Type B pancreatic cell (in vitro differentiated cells): ENCODE measurements at regions not wholly inside any gene's neighbourhood (a gene's known extent, or its start where the extent isn't known, plus 50 kb on each side); places are given as distances from the start of the nearest gene placed in this dataset.

Experiments
- DNase-seq: peaks from one replicate; pipeline ENCODE4 v3.0.0; 2021; ENCODE audit warnings: mixed read lengths; ENCODE audit not compliant: unreplicated experiment; ENCODE audit errors: extremely low spot score
- H3K27ac Mint-ChIP-seq: 2 replicates; pipeline ENCODE4 v1.8.0; 2021; ENCODE audit warnings: mild to moderate bottlenecking, mixed read lengths
- H3K27me3 Mint-ChIP-seq: 2 replicates; pipeline ENCODE4 v1.8.0; 2021; ENCODE audit warnings: mixed read lengths
- H3K36me3 Mint-ChIP-seq: 2 replicates; pipeline ENCODE4 v1.8.0; 2021; ENCODE audit warnings: mixed read lengths
- H3K4me1 Mint-ChIP-seq: one replicate; pipeline ENCODE4 v1.8.0; 2021; ENCODE audit warnings: mixed read lengths; ENCODE audit not compliant: unreplicated experiment
- H3K4me3 Mint-ChIP-seq: 2 replicates; pipeline ENCODE4 v1.8.0; 2021; ENCODE audit warnings: mild to moderate bottlenecking, mixed read lengths
- H3K9me3 Mint-ChIP-seq: 2 replicates; pipeline ENCODE4 v1.8.0; 2021; ENCODE audit warnings: mixed read lengths
- TF ChIP-seq, protein P1 (sequence below): fragments of 200-600 bp; sonication (generic); conservative IDR thresholded peaks from 2 replicates; pipeline ENCODE4 v1.5.0; 2021; ENCODE audit warnings: antibody characterized with exemption, mild to moderate bottlenecking

DNA sequence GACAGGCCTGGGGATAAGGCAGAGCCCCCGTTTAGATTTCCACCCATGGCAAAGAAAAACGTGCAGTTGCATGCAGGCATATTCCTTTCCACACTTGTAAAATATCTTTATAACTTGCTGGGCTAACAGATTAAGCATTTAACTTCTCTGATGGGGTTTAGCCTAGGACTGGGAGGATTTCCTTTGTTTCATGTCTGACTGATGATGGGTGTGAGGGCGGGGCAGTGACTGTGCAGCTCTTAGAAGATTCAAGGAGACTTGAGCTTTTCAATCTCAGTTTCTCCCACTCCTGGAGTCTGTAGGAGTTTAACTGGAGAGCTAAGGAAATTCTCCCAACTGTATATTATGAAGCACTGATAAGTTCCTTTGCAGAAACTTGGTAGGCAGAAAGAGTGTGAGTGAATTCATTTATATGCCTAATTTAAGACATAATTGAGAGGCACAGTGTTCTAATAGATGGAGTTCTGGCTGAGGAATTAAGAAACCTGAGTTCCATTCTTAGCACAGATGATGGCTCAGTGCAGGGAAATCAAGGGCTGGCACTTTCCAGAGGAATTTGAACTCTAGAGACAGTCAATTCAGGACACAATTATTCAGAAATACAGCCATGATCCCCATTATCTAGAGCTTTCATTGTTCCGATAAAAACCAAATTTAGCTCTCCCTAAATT is 214.6 kb upstream of the CNR1 start:
- Mint-ChIP-seq H3K4me3 (no peak overlapping the region), H3K36me3 (no peaks in the 10 kb centered on the region), H3K27ac (no peak overlapping the region), H3K27me3 (peaks cover 22% of the 10 kb centered on the region), H3K9me3 (no peaks in the 10 kb centered on the region), H3K4me1 (peaks cover 19% of the 10 kb centered on the region)
- TF ChIP-seq, protein P1, sequence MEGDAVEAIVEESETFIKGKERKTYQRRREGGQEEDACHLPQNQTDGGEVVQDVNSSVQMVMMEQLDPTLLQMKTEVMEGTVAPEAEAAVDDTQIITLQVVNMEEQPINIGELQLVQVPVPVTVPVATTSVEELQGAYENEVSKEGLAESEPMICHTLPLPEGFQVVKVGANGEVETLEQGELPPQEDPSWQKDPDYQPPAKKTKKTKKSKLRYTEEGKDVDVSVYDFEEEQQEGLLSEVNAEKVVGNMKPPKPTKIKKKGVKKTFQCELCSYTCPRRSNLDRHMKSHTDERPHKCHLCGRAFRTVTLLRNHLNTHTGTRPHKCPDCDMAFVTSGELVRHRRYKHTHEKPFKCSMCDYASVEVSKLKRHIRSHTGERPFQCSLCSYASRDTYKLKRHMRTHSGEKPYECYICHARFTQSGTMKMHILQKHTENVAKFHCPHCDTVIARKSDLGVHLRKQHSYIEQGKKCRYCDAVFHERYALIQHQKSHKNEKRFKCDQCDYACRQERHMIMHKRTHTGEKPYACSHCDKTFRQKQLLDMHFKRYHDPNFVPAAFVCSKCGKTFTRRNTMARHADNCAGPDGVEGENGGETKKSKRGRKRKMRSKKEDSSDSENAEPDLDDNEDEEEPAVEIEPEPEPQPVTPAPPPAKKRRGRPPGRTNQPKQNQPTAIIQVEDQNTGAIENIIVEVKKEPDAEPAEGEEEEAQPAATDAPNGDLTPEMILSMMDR, result no peak
- no peak for DNase-seq

DNA sequence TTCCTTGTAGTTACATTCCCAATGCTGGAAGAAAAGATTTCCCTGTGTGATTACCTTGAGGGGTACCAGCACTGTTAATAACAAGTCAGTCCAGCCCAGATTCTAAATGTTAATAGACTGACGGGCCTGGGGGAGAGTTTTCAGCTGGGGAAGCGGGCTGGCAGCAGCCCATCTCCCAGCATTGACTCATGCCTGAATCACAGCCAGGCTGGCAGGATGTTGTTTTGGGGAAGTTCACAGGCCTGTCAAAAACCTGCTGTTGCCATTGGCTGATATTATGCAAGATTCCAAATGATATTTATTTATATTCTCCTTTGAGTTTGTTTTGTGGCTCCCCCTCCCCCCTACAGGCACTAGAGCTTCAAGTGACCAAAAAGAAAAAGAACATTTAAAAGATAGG is 213.9 kb upstream of the CNR1 start:
- H3K27me3 Mint-ChIP-seq, result peaks cover 22% of the 10 kb centered on the region
- H3K36me3 Mint-ChIP-seq, result no peaks in the 10 kb centered on the region
- TF ChIP-seq, protein P1, result no peak
- H3K27ac Mint-ChIP-seq, result no peak overlapping the region
- H3K4me3 Mint-ChIP-seq, result no peak overlapping the region
- H3K4me1 Mint-ChIP-seq, result peaks cover 19% of the 10 kb centered on the region
- H3K9me3 Mint-ChIP-seq, result no peaks in the 10 kb centered on the region
- DNase-seq, result no peak

DNA sequence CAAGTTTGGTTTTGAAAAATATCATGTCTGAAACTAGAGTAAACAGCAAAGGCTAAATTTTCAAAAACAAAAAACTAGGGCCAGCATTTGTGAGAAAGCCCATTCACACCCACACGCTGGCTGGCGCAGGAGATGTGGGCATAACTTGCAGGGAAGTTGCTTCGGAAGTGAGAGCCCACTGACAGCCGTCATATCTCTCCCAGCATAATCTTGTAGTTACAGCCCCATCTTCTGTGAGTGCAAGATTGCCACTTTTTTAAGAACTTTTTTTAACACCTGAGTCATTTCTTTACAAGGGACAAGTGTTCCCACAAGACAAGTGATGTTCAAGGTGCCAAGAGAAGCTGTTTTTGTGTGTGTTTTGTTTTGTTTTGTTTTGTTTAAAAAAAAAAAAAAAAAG is 212.5 kb upstream of the CNR1 start:
- Mint-ChIP-seq H3K27ac (no peak overlapping the region), H3K36me3 (no peaks in the 10 kb centered on the region), H3K9me3 (no peaks in the 10 kb centered on the region), H3K27me3 (peaks cover 18% of the 10 kb centered on the region), H3K4me1 (peaks cover 19% of the 10 kb centered on the region), H3K4me3 (no peak overlapping the region)
- DNase-seq, result no peak
- TF ChIP-seq, protein P1, result no peak

DNA sequence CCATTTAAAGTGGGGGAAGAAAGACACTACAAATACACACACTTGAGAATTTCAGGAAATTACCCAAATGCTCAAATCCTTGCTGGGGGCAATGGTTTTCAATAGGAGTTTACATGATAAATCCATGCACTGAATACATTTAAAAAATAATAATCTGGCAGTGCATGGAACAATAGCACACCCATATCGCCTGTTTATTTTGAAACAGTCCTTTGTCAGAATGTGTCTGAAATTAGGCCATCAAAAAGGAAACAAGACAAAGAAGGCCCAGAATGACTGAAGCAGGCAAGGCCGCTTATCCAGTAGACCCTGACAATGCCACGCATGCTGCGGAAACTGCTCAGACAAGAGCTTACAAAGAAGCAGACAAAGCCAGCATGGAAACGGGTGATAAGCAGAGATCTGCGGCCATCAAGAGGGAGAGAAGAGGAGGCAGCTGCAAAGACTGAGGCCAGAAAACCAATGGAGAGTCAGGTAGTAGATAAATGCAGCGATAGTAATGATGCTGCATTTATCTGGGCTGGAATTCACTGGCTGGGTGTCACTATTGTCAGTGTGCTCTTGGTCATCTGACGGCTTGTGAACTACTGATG is 211.9 kb upstream of the CNR1 start:
- Mint-ChIP-seq H3K36me3 (no peaks in the 10 kb centered on the region), H3K27me3 (peaks cover 17% of the 10 kb centered on the region), H3K9me3 (no peaks in the 10 kb centered on the region), H3K4me1 (peaks cover 19% of the 10 kb centered on the region), H3K4me3 (no peak overlapping the region), H3K27ac (no peak overlapping the region)
- no peak for DNase-seq
- TF ChIP-seq, protein P1, result no peak

DNA sequence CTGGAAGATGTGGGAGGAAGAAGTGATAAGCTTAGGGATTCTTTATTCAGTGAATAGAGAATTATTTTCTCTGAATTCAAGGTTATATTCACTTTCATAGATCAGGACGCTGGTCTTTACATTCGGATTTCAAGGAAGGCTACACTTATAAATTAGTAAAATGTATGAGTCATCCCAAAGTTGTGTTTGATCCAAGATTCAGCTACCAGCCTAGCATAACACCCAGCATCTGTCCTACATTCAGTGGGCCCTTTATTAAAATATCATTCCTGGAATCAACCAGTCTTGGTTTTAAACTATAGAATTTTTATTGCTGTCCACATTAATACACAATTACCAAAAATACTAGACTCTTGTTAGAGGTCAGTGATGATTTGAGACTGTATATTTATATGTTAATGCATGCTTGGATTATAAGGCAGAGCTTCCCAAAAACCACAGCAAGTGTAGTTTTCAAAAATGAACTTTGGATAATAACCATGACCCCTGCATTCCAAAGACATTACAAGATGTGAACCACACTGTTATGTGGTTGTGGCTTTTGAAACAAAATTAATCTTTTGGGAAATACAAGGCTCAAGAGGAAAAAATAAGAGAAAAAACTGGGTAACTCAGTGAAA is 210.7 kb upstream of the CNR1 start:
- DNase-seq, result no peak
- no peak overlapping the region for H3K4me3 Mint-ChIP-seq
- peaks cover 12% of the 10 kb centered on the region for H3K27me3 Mint-ChIP-seq
- H3K9me3 Mint-ChIP-seq, result no peaks in the 10 kb centered on the region
- peaks cover 19% of the 10 kb centered on the region for H3K4me1 Mint-ChIP-seq
- H3K27ac Mint-ChIP-seq, result no peak overlapping the region
- TF ChIP-seq, protein P1, result no peak
- H3K36me3 Mint-ChIP-seq, result no peaks in the 10 kb centered on the region
